HG02588 (cell line): ENCODE measurements at regions not wholly inside any gene's neighbourhood (a gene's known extent, or its start where the extent isn't known, plus 50 kb on each side); places are given as distances from the start of the nearest gene placed in this dataset.

Source experiments
- ATAC-seq: cut with Tn5 transposase; IDR thresholded peaks from one replicate; pipeline ENCODE4 v1.9.1; 2021; ENCODE audit warnings: mild to moderate bottlenecking, moderate library complexity; ENCODE audit not compliant: unreplicated experiment

DNA sequence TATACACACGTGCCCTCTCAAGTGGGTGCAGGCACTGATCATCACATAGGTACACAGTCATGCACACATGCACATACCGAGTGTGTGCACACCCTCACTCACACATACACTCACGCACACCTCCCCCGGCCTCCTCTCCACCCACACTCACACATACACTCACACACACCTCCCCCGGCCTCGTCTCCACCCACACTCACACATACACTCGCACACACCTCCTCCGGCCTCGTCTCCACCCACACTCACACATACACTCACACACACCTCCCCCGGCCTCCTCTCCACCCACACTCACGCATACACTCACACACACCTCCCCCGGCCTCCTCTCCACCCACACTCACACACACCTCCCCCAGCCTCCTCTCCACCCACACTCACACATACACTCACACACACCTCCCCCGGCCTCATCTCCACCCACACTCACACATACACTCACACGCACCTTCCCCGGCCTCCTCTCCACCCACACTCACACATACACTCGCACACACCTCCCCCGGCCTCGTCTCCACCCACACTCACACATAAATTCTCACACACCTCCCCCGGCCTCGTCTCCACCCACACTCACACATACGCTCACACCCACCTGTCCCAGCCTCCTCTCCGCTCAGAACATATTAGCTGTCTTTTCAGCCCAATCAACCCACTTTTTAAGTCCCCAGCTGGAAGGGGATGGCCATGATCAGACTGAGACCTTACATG lies 105.2 kb upstream of the VSTM2B start:
- no peak for ATAC-seq

DNA sequence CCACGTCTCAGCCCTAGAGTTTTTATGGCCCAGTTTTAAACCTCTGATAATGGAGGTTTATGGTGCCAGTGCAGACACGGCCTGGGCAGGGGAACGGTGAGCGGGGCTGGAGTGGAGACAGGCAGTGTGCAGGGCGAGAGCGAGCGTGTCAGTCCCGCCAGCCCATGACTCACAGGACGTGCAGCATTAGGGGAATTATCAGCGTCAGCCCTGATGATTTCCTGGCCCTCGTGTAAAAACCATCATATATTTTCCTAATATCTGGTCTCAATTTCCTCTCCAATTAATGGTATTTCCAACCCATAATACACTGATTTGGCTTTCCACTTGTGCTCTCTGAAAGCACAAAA lies 104.6 kb upstream of the VSTM2B start:
- ATAC-seq = no peak

DNA sequence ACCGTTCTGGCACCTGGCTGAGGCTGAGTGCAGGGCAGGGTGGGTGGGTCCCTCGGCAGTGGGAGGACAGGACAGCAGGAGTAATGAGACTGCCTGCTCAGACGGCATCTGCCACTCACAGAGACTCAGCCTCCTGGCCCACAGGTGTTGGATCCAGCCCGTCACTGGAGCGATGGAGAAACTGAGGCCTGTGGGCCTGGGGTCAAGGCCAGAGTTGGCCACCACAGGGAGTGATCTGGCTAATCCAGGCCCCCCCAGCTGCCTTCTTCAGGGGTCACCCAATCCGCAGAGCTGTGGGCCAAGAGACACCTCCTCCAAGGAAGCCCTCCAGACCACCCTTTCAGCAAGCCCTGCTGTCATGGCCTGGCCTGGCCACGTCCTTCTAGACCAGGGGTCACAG lies 103.7 kb upstream of the VSTM2B start:
- ATAC-seq = no peak

- no peak for ATAC-seq
These were observed 103.2 kb upstream of the VSTM2B start for GRCh38 chr19:29422486-29423085.

- ATAC-seq = no peak
These were observed 97.7 kb upstream of the VSTM2B start for GRCh38 chr19:29428071-29428470.

GRCh38 chr19:29429021-29429420 lies 96.8 kb upstream of the VSTM2B start:
- ATAC-seq = no peak

- no peak for ATAC-seq
These were observed 96.2 kb upstream of the VSTM2B start for GRCh38 chr19:29429581-29429980.

GRCh38 chr19:29431332-29431731 lies 94.5 kb upstream of the VSTM2B start:
- ATAC-seq = no peak

DNA sequence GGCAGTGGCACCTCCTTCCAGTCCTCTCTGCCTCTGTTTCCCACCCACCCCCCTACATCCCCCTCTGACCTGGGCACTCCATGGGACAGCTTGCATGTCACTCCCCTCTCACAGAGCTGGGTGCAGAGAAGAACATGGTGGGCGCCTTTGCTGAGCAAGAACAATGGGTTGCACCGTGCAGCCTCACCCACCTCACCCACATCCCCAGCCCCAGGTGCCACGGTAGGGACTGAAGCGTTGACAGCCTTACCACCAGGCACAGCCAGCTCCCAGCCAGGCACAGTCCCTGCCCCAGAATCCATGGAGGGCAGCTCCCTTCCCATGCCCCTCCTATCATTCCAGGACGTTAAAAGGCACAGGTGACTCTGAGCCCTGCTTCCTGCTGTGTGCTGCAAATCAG lies 93.1 kb upstream of the VSTM2B start:
- no peak for ATAC-seq

DNA sequence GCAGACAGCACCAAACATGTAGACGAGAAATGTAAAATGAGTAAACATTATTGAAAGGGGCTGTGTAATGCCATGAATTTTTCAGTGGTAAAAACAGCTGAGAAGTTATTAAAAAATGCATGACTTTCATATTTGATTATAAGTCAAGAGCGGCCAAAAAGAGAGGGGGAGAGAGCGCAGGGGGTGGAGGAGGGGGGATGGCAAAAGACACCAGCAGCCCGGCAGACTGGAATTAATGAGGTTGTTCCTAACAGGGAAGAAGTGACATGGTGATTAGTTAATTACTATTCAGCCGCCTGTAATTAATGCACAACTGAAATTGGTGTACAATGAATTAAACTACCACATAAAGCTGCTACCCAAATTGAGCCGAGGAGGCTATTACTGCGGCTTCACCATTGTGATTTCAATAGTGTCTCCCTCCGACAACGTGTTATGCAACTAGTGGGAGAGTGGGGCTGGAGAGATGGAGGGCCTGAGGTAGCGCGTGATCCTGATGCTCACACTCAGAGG lies 89.1 kb upstream of the VSTM2B start:
- ATAC-seq = no peak

DNA sequence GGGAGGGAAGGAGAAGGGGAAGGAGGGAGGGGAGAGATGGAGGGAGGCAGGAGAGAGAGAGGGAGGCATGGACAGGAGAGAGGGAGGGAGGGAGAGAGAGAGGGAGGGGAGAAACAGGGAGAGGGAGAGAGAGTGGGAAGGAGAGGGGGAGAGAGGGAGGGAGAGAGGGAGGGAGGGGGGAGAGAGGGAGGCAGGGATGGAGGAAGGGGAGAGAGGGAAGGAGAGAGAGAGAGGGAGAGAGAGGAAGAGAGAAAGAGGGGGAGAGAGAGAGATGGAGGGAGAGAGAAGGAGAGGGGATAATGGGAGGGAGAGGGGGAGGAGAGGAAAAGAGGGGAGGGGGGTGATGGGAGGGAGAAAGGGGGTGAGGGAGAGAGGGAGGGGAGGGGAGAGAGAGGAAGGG lies 86.8 kb upstream of the VSTM2B start:
- no peak for ATAC-seq

DNA sequence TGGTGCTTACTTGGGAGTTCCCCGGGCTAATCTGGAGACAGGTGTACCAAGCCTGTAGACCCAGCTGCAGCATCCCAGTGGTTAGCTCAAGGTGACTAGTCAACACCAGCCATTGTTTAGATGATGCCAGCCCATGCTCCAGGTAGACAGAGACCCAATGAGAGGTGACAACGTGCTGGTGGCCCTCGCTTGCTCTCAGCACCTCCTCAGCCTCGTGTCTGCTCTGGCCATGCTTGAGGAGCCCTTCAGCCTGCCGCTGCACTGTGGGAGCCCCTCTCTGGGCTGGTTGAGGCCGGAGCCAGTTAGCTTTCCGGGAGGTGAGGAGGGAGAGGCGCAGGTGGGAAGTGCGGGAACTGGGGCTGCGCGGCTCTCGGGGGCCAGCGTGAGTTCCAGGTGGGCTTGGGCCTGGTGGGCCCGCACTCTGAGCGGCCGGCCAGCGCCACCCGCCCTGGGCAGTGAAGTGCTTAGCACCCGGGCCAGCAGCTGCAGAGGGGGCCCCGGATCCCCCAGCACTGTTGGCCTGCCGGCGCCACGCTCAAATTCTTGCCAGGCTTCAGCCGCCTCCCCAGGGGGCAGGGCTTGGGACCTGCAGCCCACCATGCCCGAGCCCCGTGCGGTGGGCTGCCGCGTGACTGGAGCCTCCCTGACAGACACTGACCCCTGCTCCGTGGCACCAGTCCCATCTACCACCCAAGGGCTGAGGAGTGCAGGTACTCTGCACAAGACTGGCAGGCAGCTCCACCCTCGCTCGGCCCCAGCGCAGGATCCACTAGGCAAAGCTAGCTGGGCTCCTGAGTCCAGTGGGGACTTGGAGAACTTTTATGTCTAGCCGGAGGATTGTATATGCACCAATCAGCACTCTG lies 85.9 kb upstream of the VSTM2B start:
- no peak for ATAC-seq

- ATAC-seq = no peak
These were observed 83.7 kb upstream of the VSTM2B start for GRCh38 chr19:29442094-29442493.

GRCh38 chr19:29442910-29443309 lies 82.9 kb upstream of the VSTM2B start:
- ATAC-seq = no peak

DNA sequence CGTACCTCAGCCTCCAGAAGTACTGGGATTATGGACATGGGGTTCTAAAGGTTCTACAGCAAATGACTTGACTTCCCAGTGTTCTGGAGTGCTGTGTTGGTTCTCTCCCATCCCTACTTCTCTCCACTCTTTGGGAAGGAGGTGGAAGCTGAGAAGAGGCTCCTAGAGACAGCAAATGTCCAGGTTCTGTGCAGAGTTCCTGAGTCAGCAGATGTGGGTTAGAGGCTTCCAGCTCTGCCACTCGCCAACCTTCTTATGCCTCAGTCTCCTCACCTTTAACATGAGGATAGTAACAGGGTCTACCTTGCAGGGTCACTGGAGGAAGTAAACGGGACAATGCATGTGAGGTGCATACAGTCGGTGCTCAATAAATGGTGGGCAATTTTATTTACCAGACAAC lies 80.5 kb upstream of the VSTM2B start:
- no peak for ATAC-seq

DNA sequence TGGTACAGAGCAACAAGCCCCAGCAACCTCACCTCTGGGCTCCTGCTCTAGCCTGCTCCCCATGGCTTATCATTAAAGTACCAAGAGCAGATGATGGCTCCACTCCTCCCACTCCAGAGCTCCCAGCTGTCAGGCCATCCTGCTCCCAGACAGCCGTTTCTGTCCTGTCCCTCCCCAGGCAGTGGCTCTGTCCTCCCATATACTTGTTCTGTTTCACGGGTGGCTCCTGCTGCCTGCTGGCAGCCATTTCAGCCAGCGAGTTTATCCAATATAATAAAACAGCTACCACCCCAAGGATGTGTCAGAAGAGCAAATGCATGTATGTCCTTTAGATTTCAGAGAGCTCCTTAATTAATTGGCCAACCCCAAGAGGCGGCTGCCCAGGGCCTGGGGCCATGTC lies 79.4 kb upstream of the VSTM2B start:
- ATAC-seq = no peak

DNA sequence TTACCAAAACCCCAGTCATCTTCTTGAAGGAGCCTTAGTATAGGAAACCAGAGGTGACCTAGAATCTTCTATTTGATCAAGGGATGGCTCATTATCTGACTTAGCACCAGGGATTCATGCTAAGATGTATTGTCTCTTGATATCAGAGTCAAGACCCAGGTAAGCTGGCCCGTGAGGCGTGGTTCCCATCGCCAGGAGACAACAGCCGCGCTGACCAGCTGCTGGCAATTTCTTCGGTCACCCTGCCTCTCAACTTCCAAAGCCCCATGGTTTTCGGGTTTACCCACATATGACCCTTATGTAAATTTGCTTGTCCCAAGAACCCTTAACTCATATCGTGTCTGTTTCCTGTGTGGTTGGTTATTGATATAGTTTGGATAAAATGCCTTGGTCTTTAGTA lies 77.7 kb upstream of the VSTM2B start:
- no peak for ATAC-seq

DNA sequence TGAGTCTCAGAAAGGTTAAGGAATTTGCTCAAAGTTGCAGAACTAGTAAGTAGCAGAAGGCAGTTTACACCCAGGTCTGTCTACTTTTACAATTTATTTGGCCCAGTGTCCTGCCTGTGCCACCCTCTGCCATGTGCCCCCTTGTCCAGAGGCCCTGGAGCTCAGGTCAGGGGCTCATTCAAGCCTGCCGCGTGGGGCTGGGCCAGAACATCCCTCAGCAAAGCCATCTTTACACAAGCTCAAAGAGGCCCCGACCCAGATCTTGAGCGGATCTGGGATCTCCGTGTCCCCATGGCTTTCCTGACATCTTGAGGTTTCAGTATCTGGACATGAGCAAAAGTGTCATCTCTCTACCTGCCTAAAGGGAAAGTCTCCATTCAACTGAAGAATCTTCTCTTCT lies 76.4 kb upstream of the VSTM2B start:
- no peak for ATAC-seq

DNA sequence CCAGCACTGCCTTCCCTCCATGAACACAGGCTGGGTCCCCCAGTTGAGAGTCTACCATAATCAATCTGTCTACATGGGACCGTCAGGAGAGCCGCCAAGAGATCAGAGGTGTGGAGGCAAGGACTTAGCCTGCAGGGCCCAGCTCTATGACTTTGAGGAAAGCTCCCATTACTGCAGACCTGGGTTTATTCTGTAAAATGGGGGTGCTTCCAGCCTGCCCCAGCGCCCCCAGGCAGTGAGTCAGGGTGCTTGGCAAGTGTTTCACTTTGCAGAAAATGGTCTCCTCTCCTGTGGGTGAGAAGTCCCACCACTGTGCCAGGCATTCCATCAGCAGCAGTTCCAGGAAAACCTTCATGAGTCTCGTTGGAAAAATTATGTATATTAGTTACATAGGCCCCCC lies 75.5 kb upstream of the VSTM2B start:
- ATAC-seq = no peak

- no peak for ATAC-seq
These were observed 75.0 kb upstream of the VSTM2B start for GRCh38 chr19:29450812-29451211.

DNA sequence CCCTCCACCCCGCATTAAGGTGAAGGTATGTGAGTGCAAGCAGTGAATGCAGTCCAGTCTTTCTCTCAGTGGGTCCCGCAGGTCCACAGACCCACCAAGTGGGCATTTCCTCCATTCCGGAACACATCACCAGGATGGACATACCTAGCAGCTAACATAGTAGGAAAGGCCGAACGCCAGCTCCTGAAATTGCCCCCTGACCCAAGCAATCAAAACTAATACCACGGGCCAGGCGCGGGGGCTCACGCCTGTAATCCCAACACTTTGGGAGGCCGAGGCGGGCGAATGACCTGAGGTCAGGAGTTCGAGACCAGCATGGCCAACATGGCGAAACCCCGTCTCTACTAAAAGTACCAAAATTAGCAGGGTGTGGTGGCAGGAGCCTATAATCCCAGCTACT lies 71.7 kb upstream of the VSTM2B start:
- ATAC-seq = no peak

DNA sequence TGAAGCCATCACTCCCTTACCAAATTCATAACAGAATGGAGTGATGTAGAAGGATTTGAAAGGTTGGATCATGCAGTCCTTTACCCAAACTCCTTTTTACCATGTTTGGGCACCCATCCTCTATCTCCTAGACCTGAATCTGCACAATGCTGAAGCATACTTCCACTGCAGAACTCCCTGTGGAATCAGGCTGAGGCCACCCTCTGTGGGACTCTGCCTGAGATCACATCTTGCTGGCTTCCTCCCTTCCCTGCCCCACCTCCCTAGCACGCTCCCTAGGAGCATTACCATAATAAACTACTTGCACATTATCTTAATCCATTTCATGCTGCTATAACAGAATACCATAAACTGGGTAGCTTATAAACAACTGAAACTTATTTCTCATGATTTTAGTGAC lies 68.4 kb upstream of the VSTM2B start:
- no peak for ATAC-seq
